Suprapubic skin (tissue), 4 donors: ENCODE measurements at regions not wholly inside any gene's neighbourhood (a gene's known extent, or its start where the extent isn't known, plus 50 kb on each side); places are given as distances from the start of the nearest gene placed in this dataset.
"Not testable (repeated sequence)": the region's sequence is repeated elsewhere in the genome, so short reads cannot be mapped to it uniquely, and the experiment has no call there.

Experiments used
- DNase-seq, 2 donors: peaks; one replicate each; pipeline ENCODE4 v3.0.0-alpha.2; 2019; ENCODE audit warnings: low spot score in 2 of 2
- H3K27ac ChIP-seq: fragments of 200-600 bp; sonication (generic); one replicate; pipeline ENCODE4 v1.5.1; 2019
- H3K27me3 ChIP-seq: fragments of 200-600 bp; sonication (generic); one replicate; pipeline ENCODE4 v1.5.1; 2019
- H3K36me3 ChIP-seq: fragments of 200-600 bp; sonication (generic); one replicate; pipeline ENCODE4 v1.5.1; 2019
- H3K4me1 ChIP-seq: fragments of 200-600 bp; sonication (generic); one replicate; pipeline ENCODE4 v1.5.1; 2019
- H3K4me3 ChIP-seq: fragments of 200-600 bp; sonication (generic); one replicate; pipeline ENCODE4 v1.5.1; 2019; ENCODE audit warnings: mild to moderate bottlenecking
- H3K9me3 ChIP-seq: fragments of 200-600 bp; sonication (generic); one replicate; pipeline ENCODE4 v1.5.1; 2019
- CTCF ChIP-seq, 2 donors: fragments of 200-600 bp in 1 of 2; fragments of 450-650 bp in 1 of 2; sonication (generic) in 1 of 2; IDR thresholded peaks; one replicate each; pipeline ENCODE4 v1.5.1; 2016 to 2019; ENCODE audit warnings: antibody characterized with exemption in 2 of 2, mild to moderate bottlenecking in 1 of 2, moderate library complexity in 1 of 2
- EP300 ChIP-seq: sonication (generic); formaldehyde crosslinking; IDR thresholded peaks from one replicate; pipeline ENCODE4 v1.6.1; 2017; ENCODE audit warnings: antibody characterized with exemption
- POLR2A ChIP-seq, 2 donors: fragments of 450-650 bp; IDR thresholded peaks; one replicate each; pipeline ENCODE4 v1.6.1; 2017; ENCODE audit warnings: antibody characterized with exemption in 2 of 2, mild to moderate bottlenecking in 2 of 2, moderate library complexity in 2 of 2
- POLR2AphosphoS5 ChIP-seq, 3 donors: sonication (generic); formaldehyde crosslinking; IDR thresholded peaks; one replicate each; pipeline ENCODE4 v1.6.1; 2017; ENCODE audit warnings: antibody characterized with exemption in 3 of 3
- WGBS: methylation state at CpG from one replicate; pipeline ENCODE4 v1.1.5; 2018; 5-methylcytosine and 5-hydroxymethylcytosine counted together

- no peaks in the 10 kb centered on the region for H3K36me3 ChIP-seq
- no peaks in the 10 kb centered on the region for H3K27me3 ChIP-seq
- no peaks in the 10 kb centered on the region for H3K9me3 ChIP-seq
- no peak overlapping the region for H3K27ac ChIP-seq
- no peak overlapping the region for H3K4me3 ChIP-seq
- TF ChIP-seq POLR2AphosphoS5 (IDR thresholded peaks at IDR 0.05) (no peak), CTCF (IDR thresholded peaks at IDR 0.05) (no peak), EP300 (no peak), POLR2A (IDR thresholded peaks at IDR 0.05) (no peak)
- no peak for DNase-seq
- H3K4me1 ChIP-seq, result no peaks in the 10 kb centered on the region
- WGBS, result 54% methylated on average over 5 of the region's 5 CpGs
Measured at GRCh38 chr4:117908306-117909207, 125.7 kb upstream of the NDST3 start.

- Histone ChIP-seq H3K9me3 (no peaks in the 10 kb centered on the region), H3K27ac (no peak overlapping the region), H3K27me3 (no peaks in the 10 kb centered on the region), H3K4me1 (no peaks in the 10 kb centered on the region), H3K4me3 (no peak overlapping the region), H3K36me3 (no peaks in the 10 kb centered on the region)
- 90% methylated on average over 3 of the region's 4 CpGs for WGBS
- no peak for DNase-seq
- no peak for TF ChIP-seq POLR2A (IDR thresholded peaks at IDR 0.05)
- no peak for TF ChIP-seq CTCF (IDR thresholded peaks at IDR 0.05)
- no peak for TF ChIP-seq EP300
- no peak for TF ChIP-seq POLR2AphosphoS5 (IDR thresholded peaks at IDR 0.05)
Measured at GRCh38 chr4:117916728-117917127, 117.6 kb upstream of the NDST3 start.

GRCh38 chr4:117922311-117922710 is 112.0 kb upstream of the NDST3 start:
- H3K27ac ChIP-seq, H3K9me3 ChIP-seq, DNase-seq, H3K4me3 ChIP-seq, H3K36me3 ChIP-seq, H3K27me3 ChIP-seq, H3K4me1 ChIP-seq: not testable (repeated sequence)
- WGBS, result 73% methylated on average over 7 of the region's 9 CpGs

- not testable (repeated sequence) for H3K36me3 ChIP-seq, DNase-seq, H3K27me3 ChIP-seq, H3K27ac ChIP-seq, H3K4me1 ChIP-seq, H3K9me3 ChIP-seq, H3K4me3 ChIP-seq
- WGBS, result 91% methylated on average over 2 of the region's 2 CpGs
Measured at GRCh38 chr4:117927823-117928222, 106.5 kb upstream of the NDST3 start.

- Histone ChIP-seq H3K4me1 (no peaks in the 10 kb centered on the region), H3K36me3 (no peaks in the 10 kb centered on the region), H3K27me3 (no peaks in the 10 kb centered on the region), H3K9me3 (peaks cover 7% of the 10 kb centered on the region), H3K27ac (no peak overlapping the region), H3K4me3 (no peak overlapping the region)
- TF ChIP-seq CTCF (IDR thresholded peaks at IDR 0.05) (no peak), POLR2AphosphoS5 (IDR thresholded peaks at IDR 0.05) (no peak), EP300 (no peak), POLR2A (IDR thresholded peaks at IDR 0.05) (no peak)
- DNase-seq, result no peak
- WGBS, result 84% methylated on average over 5 of the region's 5 CpGs
Measured at GRCh38 chr4:117941611-117942010, 92.7 kb upstream of the NDST3 start.

GRCh38 chr4:117949621-117950020 is 84.7 kb upstream of the NDST3 start:
- DNase-seq, result no peak
- no peaks in the 10 kb centered on the region for H3K4me1 ChIP-seq
- no peak for TF ChIP-seq CTCF (IDR thresholded peaks at IDR 0.05)
- TF ChIP-seq POLR2A (IDR thresholded peaks at IDR 0.05), result no peak
- TF ChIP-seq EP300, result no peak
- TF ChIP-seq POLR2AphosphoS5 (IDR thresholded peaks at IDR 0.05), result no peak
- H3K27ac ChIP-seq, result no peak overlapping the region
- H3K36me3 ChIP-seq, result no peaks in the 10 kb centered on the region
- H3K9me3 ChIP-seq, result peaks cover 3% of the 10 kb centered on the region
- no peaks in the 10 kb centered on the region for H3K27me3 ChIP-seq
- H3K4me3 ChIP-seq, result no peak overlapping the region
- 72% methylated on average over 3 of the region's 3 CpGs for WGBS
